ENCODE measurements at regions not wholly inside any gene's neighbourhood (a gene's known extent, or its start where the extent isn't known, plus 50 kb on each side); places are given as distances from the start of the nearest gene placed in this dataset.
A peak's percentile ranks its signal among the peaks of the same experiment; 100 is the strongest.

DNA sequence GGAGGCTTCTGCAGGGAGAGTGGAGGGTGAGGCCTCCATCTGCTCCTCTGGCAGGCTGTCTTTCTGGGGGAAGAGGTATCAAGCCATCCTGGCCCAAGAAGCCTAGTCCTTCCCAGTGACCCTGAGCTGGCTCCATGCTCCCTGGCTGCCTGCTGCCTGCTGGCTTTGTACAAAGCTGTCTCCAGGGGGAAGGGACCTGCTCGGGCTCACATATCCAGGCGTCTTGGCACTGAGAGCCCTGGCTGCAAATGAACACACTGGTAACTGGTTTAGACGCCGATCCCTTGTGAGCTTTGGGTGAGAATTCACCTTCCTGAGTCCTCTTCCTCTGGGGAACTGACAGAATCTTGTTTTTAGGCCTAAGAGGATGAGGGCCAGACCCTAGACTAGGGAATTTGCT is 210.3 kb upstream of the ZBED5 start:
- no peak for ATAC-seq (ENCODE audit: poor library complexity)
- no peak for DNase-seq
- intact Hi-C loops (cut with DNase I) = no loop called here

DNA sequence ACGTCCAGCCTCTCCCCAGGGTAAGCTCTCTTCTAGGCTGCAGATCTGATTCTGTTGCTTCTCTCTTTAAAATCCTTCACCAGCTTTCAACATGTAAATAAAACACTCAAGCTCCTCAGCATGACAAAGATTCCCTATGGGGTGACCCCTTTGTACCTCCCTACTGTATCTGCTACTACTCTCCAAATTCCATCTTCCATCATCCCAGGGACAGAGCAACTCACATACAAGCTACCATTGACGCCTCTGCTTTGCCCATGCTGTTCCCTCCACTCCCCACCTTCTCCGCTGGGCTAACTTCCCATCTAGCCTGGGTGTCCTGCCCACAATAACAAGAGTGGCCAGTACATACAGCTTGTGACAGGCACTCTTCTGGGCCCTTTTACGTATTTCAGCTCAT is 207.5 kb upstream of the ZBED5 start:
- DNase-seq = no peak
- ATAC-seq (ENCODE audit: poor library complexity) = no peak
- intact Hi-C loops (cut with DNase I) = no loop called here

DNA sequence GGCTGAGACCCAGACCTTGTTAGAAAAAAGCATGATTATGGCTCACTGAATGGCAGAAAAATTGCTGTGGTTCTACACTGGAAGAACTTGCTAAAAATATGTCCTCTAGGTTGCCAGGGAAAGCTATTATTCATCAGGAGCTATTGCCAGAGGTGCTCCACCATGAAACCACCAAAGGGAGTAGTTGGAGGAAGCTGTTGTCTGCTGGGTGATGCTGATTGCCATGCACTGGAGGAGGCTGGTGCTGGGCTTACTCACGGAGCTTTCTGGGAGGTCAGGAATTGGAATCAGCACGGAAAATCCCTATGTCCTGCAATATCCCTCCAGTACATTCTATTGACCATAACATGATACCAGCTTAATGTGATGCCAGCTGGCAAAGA is 199.6 kb upstream of the ZBED5 start:
- intact Hi-C loops (cut with DNase I) = no loop called here
- ATAC-seq (ENCODE audit: poor library complexity) = no peak

DNA sequence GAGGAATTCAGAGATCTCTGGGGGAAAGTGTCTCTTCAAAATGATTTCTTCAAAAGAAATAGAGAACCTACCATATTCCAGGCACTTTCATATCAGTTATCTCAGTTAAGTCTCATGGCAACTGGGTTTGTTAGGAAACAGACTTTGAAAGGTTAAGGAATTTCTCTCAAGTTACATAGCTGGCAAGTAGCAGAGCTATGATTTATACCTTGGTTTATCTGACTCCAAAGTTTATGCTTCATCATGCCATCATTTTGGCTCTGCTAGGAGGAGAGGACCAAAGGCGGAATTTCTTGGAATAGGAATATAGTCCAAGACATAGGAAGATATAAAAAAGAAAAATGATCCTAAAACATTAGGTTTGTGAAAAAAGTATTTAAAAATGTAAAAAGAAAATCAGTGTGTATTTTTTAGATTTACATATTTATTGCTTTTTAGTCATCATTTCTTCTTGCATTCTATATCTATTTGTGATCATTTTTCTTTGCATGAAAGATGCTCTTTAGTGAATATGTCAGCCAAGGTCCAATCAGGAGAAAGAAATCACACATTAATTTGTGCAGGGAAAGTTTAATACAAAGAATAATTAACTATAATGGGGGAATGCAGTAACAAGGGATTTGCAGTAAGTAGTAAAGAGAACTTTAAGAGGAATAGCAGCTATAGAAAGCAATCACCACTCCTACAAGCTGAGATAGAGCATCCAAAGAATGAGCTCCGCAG is 199.1 kb upstream of the ZBED5 start:
- ATAC-seq (ENCODE audit: poor library complexity) = no peak
- DNase-seq = no peak
- intact Hi-C loops (cut with DNase I) = no loop called here

More for the DNA sequence above, 199.6 kb upstream of the ZBED5 start:
- DNase-seq = no peak

DNA sequence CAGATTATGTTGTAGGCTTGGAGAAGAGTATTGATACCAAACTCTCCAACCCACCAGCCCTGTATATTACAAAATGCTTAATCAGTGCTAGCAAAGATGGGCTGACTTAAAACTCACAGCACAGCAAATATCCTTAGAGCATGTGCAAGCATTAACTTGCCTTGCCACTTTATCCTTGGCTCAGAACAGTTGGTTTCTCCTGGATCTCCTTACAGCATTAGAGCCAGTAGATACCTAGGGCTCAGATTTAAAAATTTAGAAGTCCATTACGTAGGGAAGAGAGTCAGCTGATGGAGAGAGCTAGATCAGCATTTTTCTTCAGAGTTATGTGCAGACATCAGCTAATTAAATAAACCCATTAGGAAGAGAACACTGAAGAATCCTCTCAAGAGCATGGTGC is 198.5 kb upstream of the ZBED5 start:
- DNase-seq = no peak
- intact Hi-C loops (cut with DNase I) = no loop called here
- ATAC-seq (ENCODE audit: poor library complexity) = no peak

DNA sequence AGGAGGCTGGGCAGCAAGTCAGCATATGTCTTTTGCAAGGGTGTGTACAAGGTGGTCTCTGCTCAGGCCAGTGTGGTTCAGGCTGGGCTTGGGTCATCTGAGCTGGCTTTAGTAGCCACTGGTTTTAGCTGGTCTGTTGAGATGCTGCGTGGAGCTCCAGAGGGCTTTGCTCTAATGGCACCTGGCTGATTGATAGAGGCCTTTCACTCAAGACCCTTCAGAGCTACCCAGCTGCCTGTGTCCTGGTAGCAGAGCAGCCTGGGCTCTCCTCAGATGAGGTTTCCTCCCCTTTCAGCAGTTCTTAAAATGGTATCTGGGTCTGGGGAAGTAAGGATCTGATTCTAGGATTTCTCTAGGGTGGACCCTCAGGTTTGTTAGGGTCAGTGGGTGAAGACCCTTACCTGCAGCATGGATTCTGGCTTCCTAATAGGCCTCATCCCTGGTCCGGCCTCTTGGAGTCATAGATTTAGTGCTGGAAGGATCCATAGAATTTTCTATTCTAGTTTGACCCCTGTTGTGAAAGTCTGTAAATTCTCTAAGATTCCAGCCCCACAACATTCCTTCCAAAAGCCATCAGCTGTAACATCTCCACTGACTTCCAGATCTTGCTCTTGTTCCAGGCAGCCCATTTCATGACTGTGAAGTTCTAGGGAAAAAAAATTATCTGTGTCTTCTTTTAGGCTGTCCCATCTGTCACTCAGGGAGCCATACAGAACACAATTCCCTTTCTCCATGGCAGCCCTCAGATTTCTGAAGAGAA is 190.2 kb upstream of the ZBED5 start:
- intact Hi-C loops (cut with DNase I) = no loop called here
- DNase-seq = no peak
- ATAC-seq (ENCODE audit: poor library complexity) = no peak

DNA sequence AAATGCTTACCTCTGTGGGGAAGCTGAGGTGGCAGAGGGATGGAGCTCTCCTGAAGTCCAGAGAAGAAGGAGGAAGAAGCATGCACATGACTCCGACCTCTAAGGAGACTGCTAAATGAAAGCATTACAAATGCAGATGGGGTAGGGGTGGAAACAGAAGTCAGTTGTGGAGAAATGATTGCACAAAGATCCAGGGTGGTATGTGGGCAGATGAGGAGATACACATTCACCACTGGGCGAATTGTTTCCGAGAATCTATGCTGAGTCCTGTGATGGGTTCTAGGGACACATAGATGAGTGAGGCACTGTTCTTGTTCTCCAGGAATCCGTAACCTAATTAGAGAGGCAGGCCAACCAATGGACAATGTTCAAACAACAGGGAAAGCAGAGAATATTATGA is 188.9 kb upstream of the ZBED5 start:
- intact Hi-C loops (cut with DNase I) = no loop called here
- ATAC-seq (ENCODE audit: poor library complexity) = no peak

DNA sequence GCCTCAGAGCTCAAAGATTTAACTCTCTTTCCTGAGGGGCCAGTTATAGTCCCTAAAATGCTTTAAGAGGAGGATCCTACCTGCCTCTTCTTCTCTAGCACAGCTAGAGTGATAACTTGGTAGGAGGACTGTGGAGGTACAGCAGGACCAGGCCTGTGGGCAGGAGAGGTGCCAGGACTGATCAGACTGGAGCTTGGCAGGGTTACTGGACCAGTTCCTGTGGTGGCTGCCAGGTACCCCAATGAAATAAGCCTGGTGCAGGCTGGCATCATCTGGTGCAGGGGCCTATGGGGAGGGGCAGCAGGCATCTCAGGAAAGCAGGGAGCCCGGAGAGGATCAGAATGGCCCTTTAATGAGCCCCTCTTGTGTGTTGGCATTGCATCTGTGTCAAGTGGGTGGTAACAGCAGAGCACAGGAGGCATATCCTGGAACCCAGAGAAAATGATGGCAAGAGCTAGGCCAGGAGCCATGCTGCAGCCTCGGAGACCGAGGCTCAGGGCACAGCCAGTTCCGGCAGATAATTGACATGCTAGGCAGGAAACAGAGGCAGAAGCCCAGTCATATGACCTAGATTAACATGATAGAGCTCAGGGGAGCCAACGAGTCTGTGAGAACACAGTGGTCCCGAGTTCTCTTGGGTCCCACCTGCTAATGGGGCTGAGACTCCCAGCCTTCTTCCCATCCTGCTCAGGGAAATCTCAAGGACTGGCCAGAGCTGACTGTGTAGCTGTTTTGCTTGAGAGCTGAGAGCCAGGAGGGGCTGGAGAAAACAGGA is 187.5 kb upstream of the ZBED5 start:
- intact Hi-C loops (cut with DNase I) = no loop called here
- DNase-seq = no peak

More for the DNA sequence above, 188.9 kb upstream of the ZBED5 start:
- no peak for DNase-seq

DNA sequence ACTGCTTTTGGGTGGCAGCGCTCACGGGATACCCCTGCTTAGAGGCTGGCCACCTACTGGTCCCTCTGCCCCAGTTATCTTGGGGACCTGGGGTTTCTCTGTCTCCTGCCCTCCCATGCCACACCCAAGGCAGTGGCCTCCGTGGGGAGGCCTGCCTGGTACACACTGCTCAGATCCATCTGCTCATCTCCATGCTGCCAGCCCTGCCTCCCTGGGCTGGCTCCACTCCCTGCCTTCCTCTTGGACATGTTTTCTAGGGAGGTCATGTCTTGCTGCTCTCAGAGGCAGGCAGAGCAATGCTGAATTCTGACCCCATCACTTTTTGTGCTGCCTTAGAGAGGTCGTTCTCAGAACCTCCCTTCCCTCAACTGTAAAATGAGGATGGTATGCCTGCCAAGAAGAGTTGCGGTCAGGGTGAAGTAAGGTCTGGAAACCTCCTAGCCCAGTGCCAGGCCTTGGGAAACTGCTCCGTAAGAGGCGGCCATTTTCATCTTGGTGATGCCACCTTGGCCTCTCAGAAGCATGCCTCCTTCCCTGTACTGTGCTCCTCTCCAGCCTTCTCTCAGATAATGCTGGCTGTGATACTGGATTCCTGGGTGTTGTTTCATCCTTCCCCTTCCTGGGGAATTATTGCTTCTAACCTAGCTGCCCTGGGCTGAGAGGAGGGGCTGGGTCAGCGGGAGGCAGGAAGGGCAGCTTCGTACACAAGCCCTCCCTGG is 186.4 kb upstream of the ZBED5 start:
- ATAC-seq (ENCODE audit: poor library complexity) (no peak), DNase-seq (no peak)
- intact Hi-C loops (cut with DNase I) = no loop called here

More for the DNA sequence above, 187.5 kb upstream of the ZBED5 start:
- ATAC-seq (ENCODE audit: poor library complexity) = no peak

DNA sequence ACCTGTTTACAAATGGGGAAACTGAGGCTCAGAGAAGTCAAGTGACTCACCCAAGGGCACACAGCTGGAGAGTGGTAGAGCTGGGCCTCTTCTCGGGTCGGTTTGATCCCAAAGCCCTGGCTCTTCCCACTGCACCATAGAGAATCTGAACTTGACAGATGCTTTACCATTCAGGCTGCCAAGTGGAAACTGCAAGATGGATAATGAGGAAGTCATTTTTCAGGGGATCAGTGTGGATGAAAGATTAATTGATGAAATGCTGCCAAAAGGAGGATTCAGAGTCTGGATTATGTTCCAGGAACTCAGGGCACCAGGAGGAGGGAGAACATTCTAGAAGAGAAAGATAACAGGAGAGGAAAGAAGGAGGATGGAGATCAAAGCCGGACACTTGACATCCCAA is 185.9 kb upstream of the ZBED5 start:
- intact Hi-C loops (cut with DNase I) = no loop called here
- ATAC-seq (ENCODE audit: poor library complexity) (no peak), DNase-seq (no peak)

DNA sequence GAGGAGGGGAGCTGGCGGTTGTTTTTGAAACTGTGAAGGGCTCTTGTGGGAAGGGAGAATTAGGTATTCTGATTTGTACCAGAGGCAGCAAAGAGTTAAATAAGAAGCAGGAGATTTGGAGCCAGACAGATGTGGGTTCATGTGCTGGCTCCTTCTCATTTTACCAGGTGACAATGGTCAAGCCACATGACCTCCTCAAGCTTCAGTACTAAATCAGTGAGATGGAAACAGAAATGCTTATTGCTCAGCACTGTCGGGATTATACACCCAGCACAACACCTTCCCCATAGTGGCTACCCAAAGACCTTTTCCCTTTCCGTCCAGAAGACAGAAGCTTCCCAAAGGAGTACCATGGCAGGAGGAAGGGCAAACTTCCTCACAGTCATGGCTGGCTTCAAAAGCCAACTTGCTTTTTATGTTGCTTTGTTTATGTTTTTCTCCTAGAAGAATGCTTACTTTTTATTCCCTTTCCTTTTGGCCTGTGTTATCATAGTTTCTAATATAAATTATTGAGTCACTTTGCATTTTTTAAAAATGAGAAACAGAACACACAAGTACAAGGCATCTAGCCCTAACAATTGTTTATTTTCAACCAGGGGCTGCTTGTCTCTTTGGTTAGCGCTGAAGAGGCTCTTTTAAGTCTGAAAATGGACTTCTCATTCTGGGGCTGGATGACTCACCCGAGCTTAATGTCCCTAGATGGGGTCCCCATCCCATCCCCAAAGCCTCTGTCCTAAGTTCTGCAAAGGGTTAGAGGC is 181.5 kb upstream of the ZBED5 start:
- no peak for DNase-seq
- intact Hi-C loops (cut with DNase I) = loop anchor here (10.0 kb wide), 1 partner anchor 225 kb away; no protein-coding TSS in a partner anchor
- no peak for ATAC-seq (ENCODE audit: poor library complexity)

DNA sequence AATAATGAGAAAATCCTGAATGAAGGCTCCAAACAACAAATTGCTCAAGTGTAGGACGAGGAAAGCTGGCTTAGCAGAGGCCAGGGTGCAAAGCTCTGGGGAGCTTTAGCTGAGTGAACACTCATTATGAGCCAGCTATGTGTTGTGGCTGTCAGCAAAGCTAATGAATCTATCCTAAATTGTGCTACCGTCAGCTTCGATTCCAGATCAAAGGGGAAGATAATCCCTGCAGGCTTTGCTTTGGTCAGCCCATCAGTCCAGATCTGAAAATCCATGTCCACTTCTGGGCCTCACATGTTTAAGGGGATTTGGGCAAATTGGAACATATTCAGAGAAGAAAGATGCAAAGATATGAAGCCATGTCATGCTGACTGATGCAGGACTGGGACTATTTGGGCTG is 180.9 kb upstream of the ZBED5 start:
- ATAC-seq (ENCODE audit: poor library complexity) (no peak), DNase-seq (no peak)
- intact Hi-C loops (cut with DNase I) = loop anchor here (10.0 kb wide), 1 partner anchor 226 kb away; no protein-coding TSS in a partner anchor

DNA sequence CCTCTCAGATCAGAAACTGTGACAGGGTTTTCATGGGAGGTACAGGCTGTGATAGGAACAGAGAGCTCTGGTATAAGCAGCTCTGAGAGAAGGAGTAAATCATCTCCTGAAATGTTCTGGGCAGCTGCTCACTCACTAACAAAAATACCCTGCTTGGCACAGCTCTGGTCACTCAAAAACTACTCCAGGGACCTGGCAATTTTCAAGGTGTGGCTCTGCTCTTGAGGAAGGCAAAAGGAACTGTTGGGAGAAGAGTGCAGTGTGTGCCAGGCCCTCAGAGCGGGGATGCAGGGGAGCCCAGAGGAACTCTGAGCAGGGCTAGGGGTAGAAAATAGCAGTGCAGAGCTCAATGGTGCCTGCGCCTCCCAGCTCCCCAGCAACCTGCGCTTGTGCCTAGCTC is 180.5 kb upstream of the ZBED5 start:
- ATAC-seq (ENCODE audit: poor library complexity) = peak; percentile 45
- intact Hi-C loops (cut with DNase I) = loop anchor here (10.0 kb wide), 1 partner anchor 226 kb away; no protein-coding TSS in a partner anchor
- DNase-seq = no peak

DNA sequence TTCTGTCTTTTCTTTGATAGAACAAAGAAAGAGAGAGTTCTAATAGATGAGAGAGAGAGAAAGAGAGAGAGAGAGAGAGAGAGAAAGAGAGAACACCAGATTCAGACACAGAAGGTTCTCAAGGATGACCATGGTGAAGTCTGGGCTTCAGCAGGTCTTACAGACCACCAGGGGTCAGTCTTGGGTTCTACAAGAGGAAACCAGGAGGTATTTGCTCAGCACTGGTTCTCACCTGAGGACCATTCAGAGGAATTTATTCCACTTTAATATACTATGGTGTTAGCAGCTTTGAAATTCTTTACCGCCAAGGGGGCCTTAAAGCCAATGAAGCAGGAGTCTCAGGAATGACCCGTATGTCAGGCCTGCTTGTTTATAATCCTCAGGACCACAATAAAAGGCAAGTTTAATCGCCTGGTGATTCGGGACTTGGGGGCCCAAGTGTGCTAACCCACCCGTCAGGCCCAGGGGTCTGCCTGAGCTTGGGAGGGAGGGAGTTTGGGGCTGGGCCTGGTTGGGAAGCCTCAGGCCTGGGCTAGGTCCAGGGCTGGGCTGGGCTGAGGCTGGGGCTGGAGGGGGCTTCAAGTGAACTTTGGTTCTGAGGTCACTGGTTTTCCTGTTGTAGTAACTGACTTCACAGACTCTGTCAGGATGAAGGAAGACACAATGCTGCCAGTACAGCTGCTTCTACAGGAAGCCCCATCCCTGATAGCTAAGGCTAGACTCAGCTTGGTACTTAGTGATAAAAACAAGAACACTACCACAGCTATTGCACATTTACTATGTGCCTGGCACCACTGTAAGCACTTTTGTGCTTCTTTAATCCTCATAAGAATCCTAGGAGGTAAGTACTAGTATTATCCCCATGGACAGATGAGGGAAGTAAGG is 179.2 kb upstream of the ZBED5 start:
- intact Hi-C loops (cut with DNase I) = loop anchor here (2.0 to 10.0 kb wide), 2 partner anchors 228 to 752 kb away; no protein-coding TSS in a partner anchor
- ATAC-seq (ENCODE audit: poor library complexity) (peak; percentile 89), DNase-seq (no peak)

DNA sequence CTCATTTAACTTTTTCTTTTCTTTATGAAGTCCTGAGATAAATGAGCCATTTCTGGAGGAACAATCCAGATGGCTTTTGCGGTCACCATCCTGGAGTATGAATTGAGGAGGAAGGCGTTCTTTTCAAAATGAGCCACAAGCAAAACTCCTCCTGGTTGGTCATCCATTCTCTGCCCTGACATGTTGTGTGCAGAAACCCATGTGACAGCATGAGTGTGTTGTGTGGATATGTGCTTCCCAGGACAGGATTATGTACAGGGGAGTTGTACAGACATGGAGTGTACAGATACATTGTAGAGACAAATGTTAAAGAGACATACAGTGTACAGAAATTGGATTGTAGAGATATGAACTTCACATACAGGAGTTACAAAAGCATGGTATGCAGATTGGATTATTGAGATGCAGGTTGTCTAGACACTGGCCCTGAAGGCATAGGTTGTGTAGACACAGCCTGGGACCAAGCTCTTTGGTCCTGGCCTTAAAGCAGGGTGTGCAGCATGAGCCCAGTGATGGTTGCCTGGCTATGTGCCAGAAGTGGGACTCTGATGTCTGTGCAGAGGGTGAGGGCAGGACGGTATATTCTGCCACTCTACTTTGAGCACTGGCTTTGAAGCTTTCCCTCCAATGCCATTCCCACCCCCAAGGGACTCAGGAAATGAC is 178.5 kb upstream of the ZBED5 start:
- no peak for ATAC-seq (ENCODE audit: poor library complexity)
- intact Hi-C loops (cut with DNase I) = loop anchor here (2.0 to 10.0 kb wide), 2 partner anchors 228 to 752 kb away; no protein-coding TSS in a partner anchor

DNA sequence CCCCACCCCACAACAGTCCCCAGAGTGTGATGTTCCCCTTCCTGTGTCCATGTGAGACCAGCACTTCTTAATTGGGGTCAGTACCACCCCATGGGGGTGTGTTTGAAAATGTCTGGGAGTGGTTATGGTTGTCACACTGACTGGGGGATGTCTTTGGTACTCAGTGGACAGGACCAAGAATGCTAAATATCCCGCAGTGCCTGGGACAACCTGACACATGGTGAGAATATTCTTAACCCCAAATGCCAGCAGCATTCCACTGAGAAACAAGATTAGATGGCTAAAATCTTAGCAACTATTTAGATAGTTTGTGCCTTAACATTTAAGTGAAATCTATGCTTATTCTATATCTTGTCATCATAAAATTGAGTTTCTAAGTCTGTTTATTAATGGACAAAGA is 177.5 kb upstream of the ZBED5 start:
- DNase-seq = no peak
- ATAC-seq (ENCODE audit: poor library complexity) = no peak
- intact Hi-C loops (cut with DNase I) = loop anchor here (10.0 kb wide), 1 partner anchor 229 kb away; no protein-coding TSS in a partner anchor

More for the DNA sequence above, 178.5 kb upstream of the ZBED5 start:
- DNase-seq = no peak

All from Right ventricle myocardium superior (tissue), 1 donor.